Loucy (cell line): ENCODE measurements at regions not wholly inside any gene's neighbourhood (a gene's known extent, or its start where the extent isn't known, plus 50 kb on each side); places are given as distances from the start of the nearest gene placed in this dataset.

Experiments
- EZH2phosphoT487 ChIP-seq: fragments of 200-600 bp; IDR thresholded peaks from 2 replicates; pipeline ENCODE4 v1.6.1; 2018; ENCODE audit warnings: antibody characterized with exemption, mild to moderate bottlenecking, moderate library complexity, borderline replicate concordance
- TF ChIP-seq, protein P1 (sequence below): fragments of 200-600 bp; sonication (generic); conservative IDR thresholded peaks from 2 replicates; pipeline ENCODE4 v1.5.1; 2014; ENCODE audit warnings: mild to moderate bottlenecking, antibody characterized with exemption, low read length

DNA sequence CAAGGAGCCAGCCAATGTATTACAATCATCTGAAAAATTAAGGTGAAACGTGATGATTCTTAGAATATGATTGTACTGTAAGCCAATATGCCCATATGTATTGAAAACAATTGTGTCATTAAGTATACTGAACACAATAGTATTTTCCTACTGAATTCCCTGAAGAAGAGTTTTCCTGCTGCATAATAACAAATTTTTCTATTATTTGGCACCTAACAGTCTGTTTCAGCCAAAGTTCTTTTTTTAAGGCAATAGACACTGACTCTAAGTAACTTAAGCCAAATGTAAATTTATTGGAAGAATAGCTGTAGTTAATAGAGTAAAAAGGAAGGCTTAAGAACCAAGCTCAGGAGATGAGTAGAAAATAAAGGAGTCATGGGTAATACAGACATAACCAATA, 220.6 kb downstream of the PPP4R3C start:
- TF ChIP-seq, protein P1, sequence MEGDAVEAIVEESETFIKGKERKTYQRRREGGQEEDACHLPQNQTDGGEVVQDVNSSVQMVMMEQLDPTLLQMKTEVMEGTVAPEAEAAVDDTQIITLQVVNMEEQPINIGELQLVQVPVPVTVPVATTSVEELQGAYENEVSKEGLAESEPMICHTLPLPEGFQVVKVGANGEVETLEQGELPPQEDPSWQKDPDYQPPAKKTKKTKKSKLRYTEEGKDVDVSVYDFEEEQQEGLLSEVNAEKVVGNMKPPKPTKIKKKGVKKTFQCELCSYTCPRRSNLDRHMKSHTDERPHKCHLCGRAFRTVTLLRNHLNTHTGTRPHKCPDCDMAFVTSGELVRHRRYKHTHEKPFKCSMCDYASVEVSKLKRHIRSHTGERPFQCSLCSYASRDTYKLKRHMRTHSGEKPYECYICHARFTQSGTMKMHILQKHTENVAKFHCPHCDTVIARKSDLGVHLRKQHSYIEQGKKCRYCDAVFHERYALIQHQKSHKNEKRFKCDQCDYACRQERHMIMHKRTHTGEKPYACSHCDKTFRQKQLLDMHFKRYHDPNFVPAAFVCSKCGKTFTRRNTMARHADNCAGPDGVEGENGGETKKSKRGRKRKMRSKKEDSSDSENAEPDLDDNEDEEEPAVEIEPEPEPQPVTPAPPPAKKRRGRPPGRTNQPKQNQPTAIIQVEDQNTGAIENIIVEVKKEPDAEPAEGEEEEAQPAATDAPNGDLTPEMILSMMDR: no peak
- no peak for TF ChIP-seq EZH2phosphoT487
